HG02970 (cell line): ENCODE measurements at regions not wholly inside any gene's neighbourhood (a gene's known extent, or its start where the extent isn't known, plus 50 kb on each side); places are given as distances from the start of the nearest gene placed in this dataset.
"Not testable (repeated sequence)": the region's sequence is repeated elsewhere in the genome, so short reads cannot be mapped to it uniquely, and the experiment has no call there.

Experiments
- ATAC-seq: cut with Tn5 transposase; IDR thresholded peaks from one replicate; pipeline ENCODE4 v1.9.1; 2021; ENCODE audit warnings: mild to moderate bottlenecking, moderate library complexity, moderate number of reproducible peaks; ENCODE audit not compliant: unreplicated experiment, low FRiP score

- ATAC-seq, result no peak
Observed at GRCh38 chr4:12146339-12146738, 717.6 kb upstream of the HS3ST1 start.

GRCh38 chr4:12145768-12146167 is 717.1 kb upstream of the HS3ST1 start:
- ATAC-seq, result no peak

GRCh38 chr4:12145106-12145505 is 716.4 kb upstream of the HS3ST1 start:
- ATAC-seq, result no peak

GRCh38 chr4:12144051-12144450 is 715.4 kb upstream of the HS3ST1 start:
- ATAC-seq, result no peak

- no peak for ATAC-seq
Observed at GRCh38 chr4:12140864-12141263, 712.2 kb upstream of the HS3ST1 start.

- no peak for ATAC-seq
Observed at GRCh38 chr4:12139296-12139695, 710.6 kb upstream of the HS3ST1 start.

GRCh38 chr4:12138488-12138887 is 709.8 kb upstream of the HS3ST1 start:
- no peak for ATAC-seq

- ATAC-seq, result no peak
Observed at GRCh38 chr4:12137575-12137974, 708.9 kb upstream of the HS3ST1 start.

GRCh38 chr4:12126474-12126873 is 697.8 kb upstream of the HS3ST1 start:
- no peak for ATAC-seq

GRCh38 chr4:12124138-12124537 is 695.4 kb upstream of the HS3ST1 start:
- no peak for ATAC-seq

- ATAC-seq, result no peak
Observed at GRCh38 chr4:12123707-12124106, 695.0 kb upstream of the HS3ST1 start.

GRCh38 chr4:12122316-12122715 is 693.6 kb upstream of the HS3ST1 start:
- ATAC-seq, result no peak

- ATAC-seq, result no peak
Observed at GRCh38 chr4:12120968-12121367, 692.3 kb upstream of the HS3ST1 start.

GRCh38 chr4:12118651-12119213 is 690.0 kb upstream of the HS3ST1 start:
- ATAC-seq, result no peak

GRCh38 chr4:12116009-12116552 is 687.4 kb upstream of the HS3ST1 start:
- ATAC-seq, result no peak

GRCh38 chr4:12110627-12111026 is 681.9 kb upstream of the HS3ST1 start:
- no peak for ATAC-seq

GRCh38 chr4:12109056-12109455 is 680.4 kb upstream of the HS3ST1 start:
- ATAC-seq, result not testable (repeated sequence)

GRCh38 chr4:12105519-12105918 is 676.8 kb upstream of the HS3ST1 start:
- no peak for ATAC-seq

- not testable (repeated sequence) for ATAC-seq
Observed at GRCh38 chr4:12089920-12090319, 661.2 kb upstream of the HS3ST1 start.

- ATAC-seq, result no peak
Observed at GRCh38 chr4:12084690-12085089, 656.0 kb upstream of the HS3ST1 start.

GRCh38 chr4:12071316-12071715 is 642.6 kb upstream of the HS3ST1 start:
- no peak for ATAC-seq

GRCh38 chr4:12053966-12054365 is 625.3 kb upstream of the HS3ST1 start:
- ATAC-seq, result no peak

GRCh38 chr4:12053556-12053955 is 624.9 kb upstream of the HS3ST1 start:
- ATAC-seq, result no peak
